Midbrain (tissue), 1 donor: ENCODE measurements at regions not wholly inside any gene's neighbourhood (a gene's known extent, or its start where the extent isn't known, plus 50 kb on each side); places are given as distances from the start of the nearest gene placed in this dataset.
"Not testable (repeated sequence)": the region's sequence is repeated elsewhere in the genome, so short reads cannot be mapped to it uniquely, and the experiment has no call there.

Source experiments
- DNase-seq: peaks from one replicate; lab custom pipeline; 2025; lab: John Stamatoyannopoulos, UW

DNA sequence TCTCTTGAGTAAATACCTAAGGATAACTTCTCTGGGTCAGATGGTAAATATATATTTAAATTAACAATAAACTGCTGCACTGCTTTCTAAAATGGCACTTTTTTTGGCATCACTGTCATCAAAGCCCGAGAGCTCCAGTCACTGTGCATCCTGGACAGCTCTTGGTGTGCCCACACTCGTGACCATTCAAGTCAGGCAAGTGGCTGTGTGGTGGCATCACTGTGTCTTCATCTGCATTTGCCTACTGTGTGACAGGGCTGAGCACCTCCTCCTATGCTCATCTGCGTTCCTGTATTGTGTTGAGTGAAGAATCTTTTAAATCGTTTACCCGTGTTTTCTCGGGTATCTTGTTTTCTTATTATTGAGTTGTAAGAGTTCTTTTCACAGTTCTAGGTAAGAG lies 568.1 kb upstream of the SALL3 start:
- DNase-seq = no peak

DNA sequence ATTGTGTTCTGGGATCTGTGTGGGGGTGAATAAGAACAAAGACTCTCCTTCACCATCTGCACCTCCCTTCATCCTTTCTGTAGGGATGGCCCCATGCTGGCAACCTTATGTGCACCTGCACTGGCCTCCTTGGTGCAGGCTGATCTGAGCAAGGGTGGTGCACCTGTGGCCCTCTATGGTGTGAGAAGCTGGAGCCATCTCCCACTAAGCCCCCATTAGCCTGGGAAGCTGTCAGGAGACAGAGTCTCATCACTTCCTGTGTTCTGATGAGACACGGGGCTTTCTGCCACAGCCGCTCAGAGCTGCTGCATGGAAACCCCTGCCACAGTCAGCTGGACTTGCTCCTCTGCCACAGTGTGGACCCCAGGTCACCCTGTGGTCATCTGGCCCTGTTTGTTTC lies 565.3 kb upstream of the SALL3 start:
- no peak for DNase-seq

DNA sequence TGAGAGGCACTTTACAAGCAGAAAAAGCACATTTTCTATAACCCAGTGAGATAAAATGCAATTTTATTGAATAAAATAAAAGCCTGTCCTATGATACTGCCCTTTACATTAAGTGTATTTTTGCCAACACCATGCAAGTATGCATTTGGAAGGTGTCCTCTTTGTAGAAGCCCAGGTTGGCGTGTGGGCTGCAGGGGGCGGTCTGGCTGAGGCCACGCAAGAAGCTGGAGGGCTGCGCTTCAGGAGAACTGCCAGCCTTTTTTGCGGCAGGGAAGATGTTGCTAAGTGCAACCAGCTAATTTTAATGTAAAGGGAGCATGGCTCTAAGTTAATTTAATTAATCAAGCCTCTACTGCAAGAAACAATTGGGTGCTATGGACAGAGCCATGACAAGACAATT lies 562.8 kb upstream of the SALL3 start:
- DNase-seq = no peak

DNA sequence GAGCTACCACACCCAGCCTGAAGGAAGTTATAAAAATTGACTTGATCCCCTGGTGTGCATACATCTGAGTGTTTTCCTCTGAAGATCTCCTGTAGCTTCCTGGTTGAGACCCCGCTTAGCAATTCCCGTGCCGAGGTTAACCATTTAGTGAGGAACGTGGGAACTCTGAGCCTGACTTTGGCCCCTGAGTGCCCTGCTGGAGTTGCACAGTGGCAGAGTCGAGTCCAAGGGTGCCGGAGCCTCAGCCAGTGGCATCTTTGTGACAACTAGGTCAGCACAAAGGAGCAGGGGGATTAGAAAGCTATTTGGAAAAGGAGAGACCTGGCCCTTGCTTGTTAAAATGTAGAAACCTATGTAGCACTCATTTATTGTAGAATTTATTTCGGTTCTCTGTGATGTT lies 561.2 kb upstream of the SALL3 start:
- no peak for DNase-seq

DNA sequence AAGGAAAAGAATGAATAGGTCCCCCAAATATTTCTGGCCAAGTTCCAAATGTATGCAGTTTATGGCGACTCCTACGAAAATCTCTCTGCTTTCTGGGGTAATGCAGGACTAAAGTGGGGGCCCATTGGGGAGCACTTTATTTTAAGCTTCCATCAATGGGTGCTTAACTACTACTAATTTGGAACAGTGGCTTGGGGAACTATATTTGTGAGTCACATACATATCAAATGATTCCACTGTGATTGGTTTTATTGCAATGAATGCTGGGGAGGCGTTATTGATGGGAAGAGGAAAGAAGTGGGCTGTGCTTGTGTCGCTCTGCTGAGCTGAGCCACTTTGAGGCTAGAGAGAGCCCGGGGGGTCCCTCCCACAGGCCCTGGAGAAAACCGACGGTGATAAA lies 560.4 kb upstream of the SALL3 start:
- DNase-seq = no peak

DNA sequence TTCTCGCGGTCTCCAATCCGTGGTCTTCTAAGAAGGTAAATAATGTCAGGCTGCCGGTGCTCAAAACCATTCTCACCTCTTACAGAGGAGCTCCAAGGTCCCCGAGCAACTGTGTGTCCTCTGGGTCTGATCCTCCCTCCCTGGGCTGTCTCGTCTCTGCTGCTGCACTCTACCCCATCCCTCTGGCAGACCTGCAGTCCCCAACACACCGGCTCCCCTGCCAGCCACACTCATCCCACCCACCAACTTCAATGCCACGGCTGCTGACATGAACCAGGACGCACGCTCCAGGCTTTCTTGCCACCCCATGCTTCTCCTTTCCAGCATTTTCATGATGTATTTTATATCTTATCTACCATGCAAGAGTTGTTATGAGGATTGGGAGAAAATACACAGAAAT lies 559.5 kb upstream of the SALL3 start:
- no peak for DNase-seq

DNA sequence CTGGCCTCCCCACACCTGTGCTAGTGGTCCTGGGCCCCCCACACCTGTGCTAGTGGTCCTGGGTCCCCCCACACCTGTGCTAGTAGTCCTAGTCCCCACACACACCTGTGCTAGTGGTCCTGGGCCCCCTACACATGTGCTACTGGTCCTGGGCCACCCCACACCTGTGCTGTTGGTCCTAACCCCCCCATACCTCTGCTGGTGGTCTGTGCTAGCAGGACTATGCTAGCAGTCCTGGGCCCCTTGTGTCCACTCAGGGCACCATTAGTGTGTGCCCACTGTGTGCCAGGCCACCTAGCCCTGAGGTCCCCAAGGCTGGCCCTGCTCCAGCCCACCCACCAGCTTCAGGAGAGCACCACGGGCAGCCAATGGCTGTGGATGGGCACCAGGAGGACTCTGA lies 558.2 kb upstream of the SALL3 start:
- DNase-seq = no peak

DNA sequence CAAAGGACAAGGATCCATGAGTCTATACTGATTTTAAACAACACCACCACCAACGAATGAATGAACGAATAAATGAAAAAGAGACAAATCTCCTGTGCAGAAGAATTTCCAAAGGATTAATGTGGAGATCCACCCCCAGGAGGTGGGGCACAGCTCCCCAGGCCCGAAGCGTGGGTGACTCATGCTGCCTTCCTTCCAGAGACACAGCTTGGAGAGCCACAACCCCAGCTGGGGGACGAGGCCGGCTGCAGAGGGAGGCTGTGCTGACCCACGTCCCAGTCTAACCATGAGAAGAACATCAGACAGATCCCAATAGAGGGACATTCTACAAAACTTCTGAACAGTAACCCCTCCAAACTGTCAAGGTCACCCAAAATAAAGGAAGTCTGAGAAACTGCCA lies 557.3 kb upstream of the SALL3 start:
- no peak for DNase-seq

DNA sequence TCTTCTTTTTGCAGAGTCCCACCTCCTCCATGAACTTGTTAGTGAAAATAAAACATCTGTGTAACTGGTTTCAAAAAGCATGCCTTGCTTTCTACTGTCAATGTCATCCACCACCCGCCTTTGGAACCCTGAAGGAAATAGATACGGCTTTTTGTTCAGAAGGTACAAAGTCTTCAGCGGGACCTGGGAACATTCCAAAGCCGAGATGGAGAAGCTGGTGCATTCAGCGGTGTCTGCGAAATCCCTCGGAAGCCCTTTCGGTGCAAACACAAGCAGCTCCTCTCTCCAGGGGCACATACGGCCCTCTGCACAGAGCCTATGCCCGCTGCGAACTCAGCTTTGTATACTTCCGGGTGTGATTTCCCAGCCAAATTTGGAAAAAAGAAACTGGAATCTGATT lies 555.8 kb upstream of the SALL3 start:
- no peak for DNase-seq

DNA sequence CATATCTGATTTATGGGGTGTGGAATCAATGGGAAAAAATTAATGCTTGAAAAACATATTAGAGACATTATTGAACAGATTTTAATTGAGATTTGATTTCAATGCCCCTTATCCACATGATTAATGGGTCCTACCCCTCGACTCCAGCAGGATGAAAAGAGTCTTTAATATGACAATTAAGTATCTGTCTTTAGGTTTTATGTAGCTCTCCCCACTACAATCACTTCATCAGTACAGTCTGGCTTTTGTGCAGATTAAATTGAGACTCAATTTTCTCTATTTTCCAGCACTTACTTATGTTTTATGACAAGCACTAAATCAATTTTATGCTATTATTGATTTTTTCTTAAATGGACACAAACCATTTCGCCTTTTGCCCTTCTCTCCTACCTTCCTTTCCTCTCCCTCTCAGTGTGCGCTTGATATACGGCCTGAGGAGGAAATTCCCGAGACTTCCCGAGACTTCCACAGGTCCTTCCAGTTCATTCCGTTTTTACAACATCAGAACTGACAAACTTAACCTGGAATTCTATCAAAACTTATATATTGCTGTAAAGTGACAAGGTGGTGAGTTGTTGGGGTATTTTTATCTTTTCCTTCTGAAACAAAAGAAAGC lies 555.1 kb upstream of the SALL3 start:
- no peak for DNase-seq

DNA sequence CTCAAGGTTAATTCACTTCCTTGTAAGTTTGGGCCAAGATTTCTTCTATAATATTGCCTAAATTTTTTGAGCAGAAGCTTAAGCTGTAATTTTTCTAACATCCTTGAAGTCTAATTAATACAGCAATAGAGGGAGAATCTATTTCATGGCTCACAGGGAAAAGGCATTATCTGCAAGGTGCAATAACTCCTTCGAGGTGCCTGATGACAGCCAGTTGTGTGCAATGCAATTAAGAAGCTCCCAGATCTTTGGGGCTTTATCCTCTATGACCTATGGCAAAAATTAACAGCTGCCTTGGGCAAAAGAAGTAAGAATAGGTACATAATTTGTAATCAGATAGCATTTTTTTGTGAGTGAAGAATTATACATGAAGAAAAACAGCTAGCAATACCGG lies 554.6 kb upstream of the SALL3 start:
- DNase-seq = no peak

DNA sequence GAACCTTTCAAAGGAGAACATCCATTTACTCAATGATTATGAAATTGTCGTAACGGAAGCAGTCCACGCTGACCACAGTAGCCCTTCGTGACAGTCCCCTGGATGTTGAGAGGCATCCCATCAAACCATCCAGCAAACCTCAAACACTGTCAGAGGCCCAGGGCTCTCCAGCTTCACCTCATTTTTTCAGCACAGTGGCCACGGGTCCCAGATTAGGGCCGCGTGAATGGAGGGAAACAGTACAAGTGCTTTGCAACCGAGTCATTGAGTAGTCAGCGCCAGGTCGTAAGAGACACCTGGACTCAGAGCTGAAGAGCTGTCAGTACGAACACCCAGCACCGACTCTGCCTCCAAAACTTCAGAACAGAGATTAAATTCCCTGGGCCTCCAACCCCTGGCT lies 552.5 kb upstream of the SALL3 start:
- no peak for DNase-seq

DNA sequence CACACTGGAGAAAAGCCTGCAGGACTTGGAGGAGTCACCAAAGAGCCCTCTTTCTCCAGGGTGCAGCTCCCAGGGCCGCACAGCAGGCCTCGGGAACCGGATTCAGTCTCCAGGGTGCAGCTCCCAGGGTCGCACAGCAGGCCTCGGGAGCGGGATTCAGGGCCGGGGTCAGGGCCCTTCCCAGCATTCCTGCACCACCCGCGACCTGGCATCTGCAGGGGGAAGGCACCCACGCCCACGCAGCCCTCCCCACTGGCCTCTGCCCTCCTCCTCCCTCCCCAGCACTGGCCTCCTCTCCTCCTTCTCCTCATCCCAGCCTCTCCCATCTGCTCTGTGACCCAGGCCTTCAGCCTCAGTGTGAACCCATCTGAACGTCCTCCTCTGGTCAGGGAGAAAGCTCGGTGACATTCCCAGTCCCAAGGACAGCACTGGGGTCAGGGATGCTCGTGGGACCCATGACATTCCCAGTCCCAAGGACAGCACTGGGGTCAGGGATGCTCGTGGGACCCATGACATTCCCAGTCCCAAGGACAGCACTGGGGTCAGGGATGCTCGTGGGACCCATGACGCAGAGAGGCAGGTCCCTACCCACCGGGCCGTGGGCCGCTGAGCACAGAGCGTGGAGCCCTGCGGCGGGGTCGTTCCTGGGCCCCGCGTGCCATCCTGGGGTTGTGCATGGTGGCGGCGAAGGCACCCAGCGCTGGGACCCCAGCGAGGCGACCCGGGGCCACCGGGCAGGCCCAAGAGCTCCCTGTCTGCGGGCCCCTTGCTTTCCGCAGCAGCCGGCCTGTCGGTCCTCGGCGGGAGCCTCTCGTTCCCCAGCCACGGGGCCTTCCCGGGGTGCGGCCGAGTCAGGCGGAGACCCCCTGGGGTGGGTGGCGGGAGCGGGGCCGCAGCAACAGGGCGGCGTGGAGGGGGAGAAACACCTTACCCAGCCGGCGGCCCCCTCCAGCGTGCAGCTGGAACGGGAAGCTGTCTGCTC lies 550.2 kb upstream of the SALL3 start:
- DNase-seq = no peak

DNA sequence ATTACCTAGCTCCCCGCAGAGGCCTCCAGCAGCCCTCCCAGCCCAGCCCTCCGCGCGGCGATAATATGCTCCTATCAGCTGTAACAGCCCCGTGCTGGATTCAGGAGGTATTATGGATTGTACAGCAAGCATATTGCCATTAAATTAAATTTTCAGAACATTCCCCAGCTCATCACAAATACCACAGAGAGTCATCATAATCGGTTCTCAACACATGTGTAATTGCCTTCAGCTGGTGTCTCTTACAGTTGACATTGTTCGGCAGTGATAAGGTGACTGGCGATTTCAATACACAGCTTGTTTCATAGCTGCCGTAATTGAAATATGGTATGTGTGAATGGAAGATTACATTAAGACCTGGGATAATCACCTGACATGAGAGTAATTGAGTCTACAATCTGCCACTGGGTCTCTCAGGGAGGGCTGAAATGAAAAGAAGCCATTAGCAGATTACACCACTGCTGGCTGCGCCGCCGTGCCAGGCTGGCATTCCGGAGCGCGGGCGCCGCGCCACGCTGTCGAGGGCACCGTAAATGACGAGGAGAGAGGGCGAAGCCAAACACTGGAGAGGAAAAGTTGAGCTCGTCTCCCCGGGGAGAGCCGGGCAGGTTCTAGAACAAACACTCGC lies 549.4 kb upstream of the SALL3 start:
- no peak for DNase-seq

DNA sequence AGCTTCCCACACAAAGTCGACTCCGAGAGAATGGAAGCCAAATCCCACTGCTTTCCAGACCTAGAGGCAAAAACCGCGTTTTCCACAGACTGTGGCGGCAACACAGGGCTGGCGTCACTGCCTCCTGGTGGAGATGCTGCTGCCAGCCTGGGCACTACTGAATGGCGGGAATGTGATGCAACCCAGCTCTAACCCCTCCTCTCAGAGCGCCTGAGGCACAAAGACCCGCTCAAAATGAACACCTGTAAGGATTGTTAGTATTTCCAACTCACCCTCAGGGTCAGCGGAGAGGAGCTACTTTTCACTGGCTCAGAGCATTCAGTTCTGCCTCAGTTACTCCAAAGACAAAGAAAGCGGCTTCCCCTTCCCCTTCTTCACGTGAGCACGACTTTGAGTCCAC lies 548.0 kb upstream of the SALL3 start:
- no peak for DNase-seq

DNA sequence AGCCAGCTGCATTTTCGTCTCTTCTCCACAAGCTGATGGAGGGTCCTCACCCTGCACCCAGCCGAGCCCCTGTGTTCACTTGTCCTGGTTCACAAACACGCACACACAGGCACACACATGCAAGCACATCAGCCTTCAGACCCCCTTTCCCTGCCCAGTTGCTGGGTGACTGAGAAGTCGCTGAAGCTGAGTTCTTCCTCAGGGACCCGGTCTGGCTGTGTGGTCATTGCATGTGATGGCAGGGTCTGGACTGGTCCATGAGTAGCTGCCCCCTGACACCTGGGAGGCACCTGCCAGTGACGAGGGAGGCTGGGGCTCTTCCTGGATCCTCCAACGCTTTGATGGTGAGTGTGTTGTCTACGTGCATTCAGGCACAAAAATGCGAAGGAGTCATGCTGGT lies 546.1 kb upstream of the SALL3 start:
- no peak for DNase-seq

DNA sequence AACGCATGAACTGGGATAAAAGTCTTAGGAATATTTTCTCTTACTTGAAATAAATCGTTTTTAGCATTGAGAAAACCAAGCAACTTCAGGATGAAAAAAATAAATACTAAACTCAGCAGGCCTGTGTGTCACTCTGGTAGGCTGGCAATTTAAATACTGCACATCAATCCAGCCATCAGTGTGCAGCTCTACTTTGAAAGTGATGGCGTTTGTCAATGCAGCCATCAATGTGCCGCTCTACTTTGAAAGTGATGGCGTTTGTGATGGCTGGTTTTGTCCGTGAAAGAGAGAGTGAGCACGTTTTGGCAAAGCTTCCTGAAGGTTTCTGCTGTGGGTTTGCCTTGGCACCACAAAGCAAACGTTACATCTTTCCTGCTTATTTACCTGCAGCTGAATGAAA lies 543.5 kb upstream of the SALL3 start:
- DNase-seq = no peak

DNA sequence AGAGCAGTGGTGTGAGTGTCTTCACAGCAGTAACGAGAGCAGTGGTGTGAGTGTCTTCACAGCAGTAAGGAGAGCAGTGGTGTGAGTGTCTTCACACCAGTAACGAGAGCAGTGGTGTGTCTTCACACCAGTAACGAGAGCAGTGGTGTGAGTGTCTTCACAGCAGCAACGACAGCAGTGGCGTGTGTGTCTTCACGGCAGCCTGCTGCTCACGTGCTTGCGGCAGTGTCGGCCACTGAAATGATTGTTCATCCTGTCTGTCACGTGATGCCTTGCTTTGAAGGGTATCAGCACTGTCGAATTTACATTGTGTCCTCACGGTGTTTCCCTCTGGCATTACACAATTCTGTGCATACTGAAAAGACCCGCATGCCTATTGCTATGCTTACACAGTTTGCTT lies 541.4 kb upstream of the SALL3 start:
- not testable (repeated sequence) for DNase-seq

DNA sequence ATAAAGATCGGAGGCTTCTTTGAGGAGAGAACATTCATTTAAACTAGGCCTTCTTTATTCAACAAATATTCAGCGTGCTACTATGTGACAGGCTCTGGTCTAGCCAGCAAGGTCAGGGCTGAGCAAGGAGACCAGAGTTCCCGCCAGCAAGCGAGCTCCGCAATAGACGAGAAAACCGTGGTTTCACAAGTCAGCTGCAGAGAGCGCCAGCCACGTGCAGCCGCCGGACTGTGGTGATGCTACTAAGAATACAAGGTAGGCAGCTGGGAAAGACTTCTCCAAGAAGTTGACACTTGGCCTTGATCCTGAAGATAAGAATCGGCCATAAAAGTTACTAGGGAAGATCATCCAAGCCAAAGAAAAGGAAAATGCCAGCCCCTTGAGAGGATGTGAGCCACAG lies 533.7 kb upstream of the SALL3 start:
- DNase-seq = no peak

DNA sequence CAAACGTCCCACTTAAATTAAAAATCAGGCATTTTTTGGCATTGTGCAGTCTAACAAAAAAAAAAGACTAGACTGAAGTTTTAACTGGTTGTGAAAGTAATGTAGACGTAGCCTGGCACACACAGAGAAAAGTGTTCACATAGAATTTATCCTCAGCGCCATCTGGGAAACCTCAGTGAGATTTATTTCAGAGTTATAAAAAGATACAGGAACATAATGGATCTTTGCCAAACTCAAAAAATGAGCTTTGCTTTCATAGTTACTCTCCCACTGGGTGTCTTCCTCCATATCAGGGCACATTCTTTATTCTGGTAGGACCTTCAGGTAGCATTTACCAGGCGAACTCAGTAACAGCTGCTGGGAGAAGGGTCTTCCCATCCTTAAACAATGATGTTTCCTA lies 532.4 kb upstream of the SALL3 start:
- DNase-seq = no peak

DNA sequence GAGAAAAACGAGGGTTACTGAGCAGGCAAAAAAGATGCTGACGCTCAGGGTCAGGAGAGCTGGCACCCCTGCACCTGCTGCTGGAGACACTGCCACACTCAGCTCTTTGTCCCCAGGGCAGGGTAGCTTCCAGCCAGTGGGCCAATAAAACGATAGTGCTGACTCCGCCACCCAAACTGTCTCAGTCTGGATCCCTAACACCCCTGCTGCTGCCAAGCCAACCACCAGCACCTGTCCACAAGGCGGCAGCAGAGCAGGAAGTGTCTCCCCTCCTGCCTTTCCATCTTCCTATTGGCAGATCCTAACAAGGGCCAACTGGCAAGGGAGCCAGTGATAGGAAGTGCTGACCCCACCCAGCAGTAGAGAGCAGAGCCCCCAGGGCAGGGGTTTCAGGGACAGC lies 531.5 kb upstream of the SALL3 start:
- DNase-seq = no peak

DNA sequence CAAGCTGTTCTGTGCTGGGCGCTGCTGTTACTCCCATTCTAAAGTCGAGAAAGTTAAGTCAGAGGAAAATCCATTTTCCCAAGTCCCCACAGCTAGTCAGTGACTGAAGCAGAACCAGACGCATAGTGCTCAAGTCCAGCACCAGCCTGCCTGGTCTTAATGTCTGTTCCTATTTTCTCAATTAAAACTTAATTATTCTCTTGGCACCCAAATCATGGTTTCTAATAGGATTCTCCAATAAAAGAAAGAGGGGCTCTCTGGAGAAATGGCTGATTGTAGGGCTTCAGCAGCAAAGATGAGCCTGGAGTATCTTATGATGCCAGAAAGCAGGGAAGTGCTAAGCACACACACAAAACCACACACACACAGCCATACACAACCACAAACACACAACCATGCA lies 531.0 kb upstream of the SALL3 start:
- no peak for DNase-seq

DNA sequence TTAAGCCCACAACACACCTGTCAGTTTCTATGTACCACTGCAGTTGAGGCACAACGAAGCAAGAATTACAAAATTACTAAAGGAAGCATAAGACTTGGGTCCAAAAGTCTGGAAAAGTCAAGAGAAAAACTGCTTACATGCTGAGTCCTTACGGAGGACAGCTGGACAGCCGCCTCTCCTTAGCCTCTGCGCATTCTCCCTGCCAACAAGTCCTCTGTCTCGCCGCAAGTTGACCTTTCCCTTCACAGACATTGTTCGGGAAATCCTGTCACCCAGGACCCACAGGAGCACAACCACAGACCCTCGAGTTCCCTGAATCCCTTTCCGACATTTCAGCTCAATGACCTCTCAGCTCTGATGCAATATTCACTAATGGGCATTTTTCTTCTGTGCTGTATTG lies 525.4 kb upstream of the SALL3 start:
- DNase-seq = no peak
